Hepatocyte (in vitro differentiated cells): ENCODE measurements at regions not wholly inside any gene's neighbourhood (a gene's known extent, or its start where the extent isn't known, plus 50 kb on each side); places are given as distances from the start of the nearest gene placed in this dataset.

Source experiments
- DNase-seq: peaks from one replicate; pipeline ENCODE4 v3.0.0-alpha.2; 2016; ENCODE audit warnings: low spot score
- H2AFZ ChIP-seq: fragments of 200-600 bp; sonication (generic); 2 replicates; pipeline ENCODE4 v1.6.0; 2016; ENCODE audit warnings: antibody characterized with exemption, mild to moderate bottlenecking
- H3K27ac ChIP-seq: fragments of 200-600 bp; sonication (generic); 2 replicates; pipeline ENCODE4 v1.5.1; 2016; ENCODE audit warnings: mild to moderate bottlenecking
- H3K27me3 ChIP-seq: fragments of 200-600 bp; sonication (generic); 2 replicates; pipeline ENCODE4 v1.6.1; 2016
- H3K36me3 ChIP-seq: fragments of 200-600 bp; sonication (generic); replicated peaks from 2 replicates; pipeline ENCODE4 v1.5.1; 2016; ENCODE audit warnings: low read depth; ENCODE audit not compliant: insufficient read depth
- H3K4me1 ChIP-seq: fragments of 200-600 bp; sonication (generic); 2 replicates; pipeline ENCODE4 v1.5.1; 2016; ENCODE audit warnings: mild to moderate bottlenecking, moderate library complexity; ENCODE audit not compliant: insufficient read depth
- H3K4me2 ChIP-seq: fragments of 200-600 bp; sonication (generic); 2 replicates; pipeline ENCODE4 v1.6.0; 2016
- H3K4me3 ChIP-seq: fragments of 200-600 bp; sonication (generic); 2 replicates; pipeline ENCODE4 v1.5.1; 2016; ENCODE audit warnings: mild to moderate bottlenecking
- H3K79me2 ChIP-seq: fragments of 200-600 bp; sonication (generic); 2 replicates; pipeline ENCODE4 v1.6.0; 2017; ENCODE audit warnings: mild to moderate bottlenecking
- H3K9me2 ChIP-seq: fragments of 200-600 bp; sonication (generic); replicated peaks from 2 replicates; pipeline ENCODE4 v1.6.0; 2017; ENCODE audit warnings: mild to moderate bottlenecking; ENCODE audit not compliant: insufficient read depth
- H3K9me3 ChIP-seq: fragments of 200-600 bp; sonication (generic); 2 replicates; pipeline ENCODE4 v1.5.1; 2016; ENCODE audit warnings: low read depth, mild to moderate bottlenecking
- H4K20me1 ChIP-seq: fragments of 200-600 bp; sonication (generic); 2 replicates; pipeline ENCODE4 v1.6.0; 2016; ENCODE audit warnings: mild to moderate bottlenecking; ENCODE audit not compliant: insufficient read depth, poor library complexity, severe bottlenecking
- CTCF ChIP-seq: fragments of 200-600 bp; sonication (generic); IDR thresholded peaks from 2 replicates; pipeline ENCODE4 v1.5.1; 2016; ENCODE audit warnings: antibody characterized with exemption, mild to moderate bottlenecking; ENCODE audit not compliant: poor library complexity
- EZH2 ChIP-seq: fragments of 200-600 bp; sonication (generic); IDR thresholded peaks from 2 replicates; pipeline ENCODE4 v1.6.1; 2016; ENCODE audit warnings: antibody characterized with exemption, mild to moderate bottlenecking, borderline replicate concordance
- EZH2phosphoT487 ChIP-seq: fragments of 200-600 bp; sonication (generic); IDR thresholded peaks from one replicate; pipeline ENCODE4 v1.6.1; 2018; ENCODE audit warnings: antibody characterized with exemption, mild to moderate bottlenecking, low read depth, moderate library complexity; ENCODE audit not compliant: unreplicated experiment, severe bottlenecking
- WGBS: methylation state at CpG from one replicate; pipeline ENCODE4 v1.1.6; 2016; ENCODE audit warnings: low lambda C conversion rate; ENCODE audit errors: missing lambda C conversion rate; 5-methylcytosine and 5-hydroxymethylcytosine counted together

GRCh38 chr6:119891206-119891605 lies 541.6 kb upstream of the MAN1A1 start:
- Histone ChIP-seq H2AFZ (no peak overlapping the region), H3K4me1 (no peaks in the 10 kb centered on the region), H3K27ac (no peak overlapping the region), H3K9me2 (no peaks in the 10 kb centered on the region), H3K27me3 (no peaks in the 10 kb centered on the region), H4K20me1 (no peaks in the 10 kb centered on the region), H3K4me3 (no peak overlapping the region), H3K79me2 (no peaks in the 10 kb centered on the region), H3K9me3 (no peaks in the 10 kb centered on the region), H3K4me2 (no peak overlapping the region), H3K36me3 (no peaks in the 10 kb centered on the region)
- 79% methylated on average over 1 of the region's 1 CpG for whole genome bisulfite sequencing
- DNase-seq = no peak
- TF ChIP-seq EZH2phosphoT487 = no peak
- no peak for TF ChIP-seq EZH2
- no peak for TF ChIP-seq CTCF

- 63% methylated on average over 1 of the region's 1 CpG for WGBS
- Histone ChIP-seq H3K4me3 (no peak overlapping the region), H3K79me2 (no peaks in the 10 kb centered on the region), H3K9me2 (no peaks in the 10 kb centered on the region), H3K27me3 (no peaks in the 10 kb centered on the region), H3K27ac (no peak overlapping the region), H3K4me2 (no peak overlapping the region), H2AFZ (no peak overlapping the region), H3K36me3 (no peaks in the 10 kb centered on the region), H3K4me1 (no peaks in the 10 kb centered on the region), H3K9me3 (no peaks in the 10 kb centered on the region), H4K20me1 (no peaks in the 10 kb centered on the region)
- TF ChIP-seq CTCF (no peak), EZH2 (no peak), EZH2phosphoT487 (no peak)
- DNase-seq = no peak
Measured at GRCh38 chr6:119890470-119890869, 540.9 kb upstream of the MAN1A1 start.

GRCh38 chr6:119887666-119888065 lies 538.1 kb upstream of the MAN1A1 start:
- DNase-seq = no peak

More at GRCh38 chr6:119887666-119888065, 538.1 kb upstream of the MAN1A1 start:
- Histone ChIP-seq H3K4me1 (no peaks in the 10 kb centered on the region), H2AFZ (no peak overlapping the region), H4K20me1 (no peaks in the 10 kb centered on the region), H3K4me2 (no peak overlapping the region), H3K36me3 (no peaks in the 10 kb centered on the region), H3K9me3 (no peaks in the 10 kb centered on the region), H3K9me2 (no peaks in the 10 kb centered on the region), H3K4me3 (no peak overlapping the region), H3K27me3 (no peaks in the 10 kb centered on the region), H3K27ac (no peak overlapping the region), H3K79me2 (no peaks in the 10 kb centered on the region)
- TF ChIP-seq CTCF (no peak), EZH2phosphoT487 (no peak), EZH2 (no peak)
